Colonic mucosa (tissue), 4 donors: ENCODE measurements at regions not wholly inside any gene's neighbourhood (a gene's known extent, or its start where the extent isn't known, plus 50 kb on each side); places are given as distances from the start of the nearest gene placed in this dataset.
A peak's percentile ranks its signal among the peaks of the same experiment; 100 is the strongest.
"Not testable (repeated sequence)": the region's sequence is repeated elsewhere in the genome, so short reads cannot be mapped to it uniquely, and the experiment has no call there.

Source experiments
- DNase-seq: peaks from one replicate; pipeline ENCODE4 v3.0.0-alpha.2; 2020
- H3K27ac ChIP-seq: fragments of 200-600 bp; one replicate; pipeline ENCODE4 v1.8.0; 2021
- H3K27me3 ChIP-seq: fragments of 200-600 bp; one replicate; pipeline ENCODE4 v1.8.0; 2021
- H3K36me3 ChIP-seq: fragments of 200-600 bp; one replicate; pipeline ENCODE4 v1.8.0; 2021
- H3K4me1 ChIP-seq: fragments of 200-600 bp; one replicate; pipeline ENCODE4 v1.8.0; 2021; ENCODE audit warnings: mild to moderate bottlenecking
- H3K4me3 ChIP-seq: fragments of 200-600 bp; one replicate; pipeline ENCODE4 v1.8.0; 2021
- H3K9ac ChIP-seq, 2 donors: one replicate each; pipeline ENCODE4 v1.7.0; 2013; ENCODE audit warnings: control low read depth in 2 of 2, low read depth in 2 of 2, low read length in 2 of 2
- H3K9me3 ChIP-seq: fragments of 200-600 bp; one replicate; pipeline ENCODE4 v1.8.0; 2021
- CTCF ChIP-seq: fragments of 200-600 bp; IDR thresholded peaks from one replicate; pipeline ENCODE4 v1.8.0; 2022; ENCODE audit warnings: antibody characterized with exemption, mild to moderate bottlenecking
- intact Hi-C: fragments of 100-400 bp; cut with DNase I; formaldehyde crosslinking; loops from one replicate; pipeline ENCODE4 v1.14.1; 2022
- donor health status: healthy.
- donor health status: DM: no; HTN: no; CAD: no.
- donor health status: DM: no; HTN: no; CAD: no.

GRCh38 chr7:148500978-148501377 is 89.6 kb upstream of the C7orf33 start:
- Histone ChIP-seq H3K4me1 (no peaks in the 10 kb centered on the region), H3K4me3 (no peak overlapping the region), H3K36me3 (no peaks in the 10 kb centered on the region), H3K9me3 (no peaks in the 10 kb centered on the region), H3K27me3 (no peaks in the 10 kb centered on the region), H3K27ac (no peak overlapping the region), H3K9ac (no peak overlapping the region)
- DNase-seq: no peak
- TF ChIP-seq CTCF: no peak
- intact Hi-C loops: loop anchor here (5.0 kb wide), 1 partner anchor 461 kb away; no protein-coding TSS in a partner anchor

- H3K27me3 ChIP-seq: no peaks in the 10 kb centered on the region
- H3K36me3 ChIP-seq: no peaks in the 10 kb centered on the region
- no peaks in the 10 kb centered on the region for H3K4me1 ChIP-seq
- no peaks in the 10 kb centered on the region for H3K9me3 ChIP-seq
- H3K9ac ChIP-seq: no peak overlapping the region
- DNase-seq: no peak
- H3K4me3 ChIP-seq: no peak overlapping the region
- intact Hi-C loops: loop anchor here (2.0 to 5.0 kb wide), 2 partner anchors 23 to 458 kb away; no protein-coding TSS in a partner anchor
- H3K27ac ChIP-seq: no peak overlapping the region
- peak; percentile 77 for TF ChIP-seq CTCF
Observed at GRCh38 chr7:148503900-148504487, 86.6 kb upstream of the C7orf33 start.

GRCh38 chr7:148505645-148506375 is 84.8 kb upstream of the C7orf33 start:
- TF ChIP-seq CTCF: no peak
- Histone ChIP-seq H3K9ac (no peak overlapping the region), H3K9me3 (no peaks in the 10 kb centered on the region), H3K4me1 (no peaks in the 10 kb centered on the region), H3K27ac (no peak overlapping the region), H3K27me3 (no peaks in the 10 kb centered on the region), H3K4me3 (no peak overlapping the region), H3K36me3 (no peaks in the 10 kb centered on the region)
- intact Hi-C loops: loop anchor here (2.0 kb wide), 1 partner anchor 21 kb away; no protein-coding TSS in a partner anchor
- no peak for DNase-seq

GRCh38 chr7:148507064-148507573 is 83.4 kb upstream of the C7orf33 start:
- intact Hi-C loops, H3K27me3 ChIP-seq, H3K9ac ChIP-seq, DNase-seq, H3K4me1 ChIP-seq, H3K9me3 ChIP-seq, H3K27ac ChIP-seq, H3K4me3 ChIP-seq, H3K36me3 ChIP-seq: not testable (repeated sequence)

GRCh38 chr7:148507787-148508186 is 82.8 kb upstream of the C7orf33 start:
- no peak overlapping the region for H3K9ac ChIP-seq
- intact Hi-C loops: no loop called here
- TF ChIP-seq CTCF: no peak
- DNase-seq: no peak
- no peaks in the 10 kb centered on the region for H3K9me3 ChIP-seq
- no peaks in the 10 kb centered on the region for H3K27me3 ChIP-seq
- H3K4me1 ChIP-seq: no peaks in the 10 kb centered on the region
- no peak overlapping the region for H3K27ac ChIP-seq
- no peak overlapping the region for H3K4me3 ChIP-seq
- H3K36me3 ChIP-seq: no peaks in the 10 kb centered on the region

GRCh38 chr7:148514236-148514635 is 76.3 kb upstream of the C7orf33 start:
- H3K27me3 ChIP-seq: no peaks in the 10 kb centered on the region
- no peaks in the 10 kb centered on the region for H3K4me1 ChIP-seq
- no peak for DNase-seq
- no peak overlapping the region for H3K27ac ChIP-seq
- H3K36me3 ChIP-seq: no peaks in the 10 kb centered on the region
- intact Hi-C loops: no loop called here
- H3K9me3 ChIP-seq: no peaks in the 10 kb centered on the region
- no peak for TF ChIP-seq CTCF
- H3K9ac ChIP-seq: no peak overlapping the region
- H3K4me3 ChIP-seq: no peak overlapping the region
